GM23248 (cell line): ENCODE measurements at regions not wholly inside any gene's neighbourhood (a gene's known extent, or its start where the extent isn't known, plus 50 kb on each side); places are given as distances from the start of the nearest gene placed in this dataset.

Experiments
- DNase-seq: peaks from one replicate; pipeline ENCODE4 v3.0.0-alpha.2; 2015
- H2AFZ ChIP-seq: fragments of 200-600 bp; sonication (generic); 2 replicates; pipeline ENCODE4 v1.6.1; 2016; ENCODE audit warnings: antibody characterized with exemption
- H3F3A ChIP-seq: fragments of 200-600 bp; sonication (generic); 2 replicates; pipeline ENCODE4 v1.6.1; 2016; ENCODE audit warnings: mild to moderate bottlenecking, antibody characterized with exemption, mixed run types; ENCODE audit not compliant: insufficient read depth
- H3K27ac ChIP-seq: fragments of 200-600 bp; sonication (generic); 2 replicates; pipeline ENCODE4 v1.5.1; 2016; ENCODE audit warnings: mild to moderate bottlenecking
- H3K27me3 ChIP-seq: fragments of 200-600 bp; sonication (generic); replicated peaks from 2 replicates; pipeline ENCODE4 v1.6.1; 2016; ENCODE audit warnings: mild to moderate bottlenecking; ENCODE audit not compliant: insufficient read depth
- H3K36me3 ChIP-seq: fragments of 200-600 bp; sonication (generic); 2 replicates; pipeline ENCODE4 v1.6.1; 2016; ENCODE audit warnings: low read depth, mild to moderate bottlenecking
- H3K4me1 ChIP-seq: fragments of 200-600 bp; sonication (generic); 2 replicates; pipeline ENCODE4 v1.6.1; 2016; ENCODE audit warnings: mild to moderate bottlenecking; ENCODE audit not compliant: insufficient read depth
- H3K4me2 ChIP-seq: fragments of 200-600 bp; sonication (generic); one replicate; pipeline ENCODE4 v1.6.1; 2016; ENCODE audit warnings: mild to moderate bottlenecking; ENCODE audit not compliant: unreplicated experiment
- H3K4me3 ChIP-seq: fragments of 200-600 bp; sonication (generic); 2 replicates; pipeline ENCODE4 v1.5.1; 2016; ENCODE audit warnings: mild to moderate bottlenecking
- H3K79me2 ChIP-seq: fragments of 200-600 bp; sonication (generic); 2 replicates; pipeline ENCODE4 v1.6.1; 2016; ENCODE audit warnings: mild to moderate bottlenecking; ENCODE audit not compliant: insufficient read depth
- H3K9ac ChIP-seq: fragments of 200-600 bp; sonication (generic); 2 replicates; pipeline ENCODE4 v1.6.1; 2016; ENCODE audit warnings: mild to moderate bottlenecking
- H3K9me2 ChIP-seq: fragments of 200-600 bp; sonication (generic); 2 replicates; pipeline ENCODE4 v1.6.1; 2016; ENCODE audit warnings: mixed run types, mild to moderate bottlenecking, moderate library complexity; ENCODE audit not compliant: insufficient read depth
- H3K9me3 ChIP-seq: fragments of 200-600 bp; sonication (generic); one replicate; pipeline ENCODE4 v1.6.1; 2017; ENCODE audit warnings: low read depth
- H4K20me1 ChIP-seq: fragments of 200-600 bp; sonication (generic); 2 replicates; pipeline ENCODE4 v1.6.0; 2016; ENCODE audit not compliant: insufficient read depth
- EZH2 ChIP-seq: fragments of 200-600 bp; sonication (generic); IDR thresholded peaks from 2 replicates; pipeline ENCODE4 v1.6.1; 2018; ENCODE audit warnings: antibody characterized with exemption, mild to moderate bottlenecking; ENCODE audit not compliant: insufficient read depth, poor library complexity, severe bottlenecking
- EZH2phosphoT487 ChIP-seq: fragments of 200-600 bp; sonication (generic); IDR thresholded peaks from 2 replicates; pipeline ENCODE4 v1.6.1; 2018; ENCODE audit warnings: antibody characterized with exemption, moderate library complexity, mild to moderate bottlenecking, low read depth; ENCODE audit not compliant: insufficient read depth
- WGBS, 2 experiments: methylation state at CpG; one replicate each; pipeline ENCODE4 v1.1.6; 2015 to 2017; ENCODE audit warnings: low lambda C conversion rate in 2 of 2, low coverage in 1 of 2; ENCODE audit errors: missing lambda C conversion rate in 2 of 2; 5-methylcytosine and 5-hydroxymethylcytosine counted together
- in situ Hi-C: fragments of 300-500 bp; cut with MboI; formaldehyde crosslinking; loops from 2 replicates; pipeline ENCODE4 v1.15.0; 2020

DNA sequence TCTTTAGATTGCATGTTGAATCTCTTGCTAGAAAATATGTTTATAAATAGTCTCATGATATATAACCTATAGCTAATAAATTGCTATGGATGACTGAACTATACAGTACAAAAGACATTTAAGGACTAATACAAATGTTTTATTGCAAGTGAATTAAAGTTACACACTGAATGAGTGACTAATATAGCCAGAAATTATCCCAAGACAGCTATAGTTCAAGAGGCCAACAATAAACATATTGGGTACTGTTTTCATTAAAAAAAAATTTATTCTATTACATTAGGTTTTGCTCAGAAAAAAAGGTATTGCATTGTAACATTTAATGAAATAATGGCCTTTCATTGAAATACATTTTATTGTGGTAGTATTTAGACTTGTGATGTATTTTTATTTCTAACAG lies 819.1 kb downstream of the TRIML1 start:
- no peak overlapping the region for H3K4me2 ChIP-seq
- no peaks in the 10 kb centered on the region for H3K9me3 ChIP-seq
- no peaks in the 10 kb centered on the region for H3K79me2 ChIP-seq
- in situ Hi-C loops, result no loop called here
- no peak for DNase-seq
- H3K27me3 ChIP-seq, result no peaks in the 10 kb centered on the region
- H3F3A ChIP-seq, result no peaks in the 10 kb centered on the region
- no peak overlapping the region for H3K9ac ChIP-seq
- no peaks in the 10 kb centered on the region for H3K36me3 ChIP-seq
- no peak overlapping the region for H3K4me3 ChIP-seq
- no peaks in the 10 kb centered on the region for H3K4me1 ChIP-seq
- no peak for TF ChIP-seq EZH2phosphoT487
- TF ChIP-seq EZH2, result no peak
- H3K9me2 ChIP-seq, result no peaks in the 10 kb centered on the region
- no peak overlapping the region for H3K27ac ChIP-seq
- H2AFZ ChIP-seq, result no peak overlapping the region
- H4K20me1 ChIP-seq, result no peaks in the 10 kb centered on the region

DNA sequence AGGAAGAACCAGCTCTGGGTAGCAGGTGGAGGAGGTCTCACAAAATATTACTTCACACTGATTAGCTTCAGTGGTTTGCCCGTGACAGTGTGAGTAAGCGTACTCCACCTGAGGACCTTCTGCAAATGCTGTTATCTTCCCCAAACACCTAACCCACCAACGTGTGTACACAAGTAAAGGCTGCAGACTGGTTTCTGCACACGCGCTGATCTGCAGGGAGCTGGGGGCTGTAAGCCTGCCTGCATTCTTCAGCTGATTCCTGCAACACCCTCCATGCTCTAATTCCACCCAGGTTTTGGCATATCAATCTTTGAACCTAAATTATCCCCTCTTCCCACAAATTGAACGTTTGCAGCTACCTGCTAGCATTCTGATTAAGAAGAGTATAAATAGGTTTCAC lies 820.2 kb downstream of the TRIML1 start:
- H3K4me3 ChIP-seq, result no peak overlapping the region
- no peaks in the 10 kb centered on the region for H3K79me2 ChIP-seq
- no peaks in the 10 kb centered on the region for H3K9me2 ChIP-seq
- WGBS, 2 experiments, result 44 to 48% methylated on average over 6 of the region's 6 CpGs
- in situ Hi-C loops, result no loop called here
- H4K20me1 ChIP-seq, result no peaks in the 10 kb centered on the region
- no peak for DNase-seq
- no peak overlapping the region for H3K27ac ChIP-seq
- no peak overlapping the region for H2AFZ ChIP-seq
- no peaks in the 10 kb centered on the region for H3K9me3 ChIP-seq
- H3K4me2 ChIP-seq, result no peak overlapping the region
- no peaks in the 10 kb centered on the region for H3F3A ChIP-seq
- H3K36me3 ChIP-seq, result no peaks in the 10 kb centered on the region
- H3K27me3 ChIP-seq, result no peaks in the 10 kb centered on the region
- no peak for TF ChIP-seq EZH2
- TF ChIP-seq EZH2phosphoT487, result no peak
- no peak overlapping the region for H3K9ac ChIP-seq
- no peaks in the 10 kb centered on the region for H3K4me1 ChIP-seq

DNA sequence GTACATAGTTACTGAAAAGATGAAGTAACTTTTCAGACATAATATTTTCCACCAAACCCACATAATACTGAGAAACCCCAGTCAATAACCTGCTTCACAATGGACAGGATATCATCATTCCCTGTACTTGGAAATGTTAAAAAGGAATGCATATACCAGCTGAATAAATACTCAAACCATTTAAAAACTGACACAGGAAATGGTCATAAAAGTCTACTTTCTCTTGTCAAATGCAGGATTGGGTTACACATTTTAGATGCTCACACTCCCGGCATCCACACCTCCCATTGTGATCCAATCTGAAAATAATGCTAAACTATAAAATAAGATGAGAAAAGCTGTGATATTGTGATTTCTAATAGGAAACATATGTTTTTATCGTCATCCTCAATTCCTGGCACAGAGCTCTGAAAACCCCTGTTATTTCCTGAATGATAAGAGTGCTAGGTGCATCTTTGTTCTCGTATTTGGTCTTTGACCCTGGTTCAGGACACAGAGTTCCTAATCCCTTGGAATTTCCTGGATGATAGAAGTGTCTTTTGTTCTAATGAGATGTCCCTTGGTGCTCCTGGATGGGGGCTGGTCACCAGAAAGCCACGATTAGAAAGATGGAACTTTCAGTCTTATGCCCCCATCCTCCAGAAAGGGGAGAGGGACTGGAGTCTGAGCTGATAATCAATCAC lies 821.3 kb downstream of the TRIML1 start:
- TF ChIP-seq EZH2, result no peak
- TF ChIP-seq EZH2phosphoT487, result no peak
- Histone ChIP-seq H3F3A (no peaks in the 10 kb centered on the region), H3K9me3 (no peaks in the 10 kb centered on the region), H3K9me2 (no peaks in the 10 kb centered on the region), H3K36me3 (no peaks in the 10 kb centered on the region), H4K20me1 (no peaks in the 10 kb centered on the region), H3K4me2 (no peak overlapping the region), H3K27me3 (no peaks in the 10 kb centered on the region), H3K9ac (no peak overlapping the region), H3K4me1 (no peaks in the 10 kb centered on the region), H3K27ac (no peak overlapping the region), H3K79me2 (no peaks in the 10 kb centered on the region), H2AFZ (no peak overlapping the region), H3K4me3 (no peak overlapping the region)
- in situ Hi-C loops, result no loop called here
- WGBS, 2 experiments, result 8 to 9% methylated on average over 4 of the region's 4 CpGs
- no peak for DNase-seq

- peak; percentile 0 for DNase-seq
- no peaks in the 10 kb centered on the region for H3K79me2 ChIP-seq
- 9 to 18% methylated on average over 3 of the region's 3 CpGs for WGBS, 2 experiments
Observed at GRCh38 chr4:188971125-188971524, 831.9 kb downstream of the TRIML1 start.

DNA sequence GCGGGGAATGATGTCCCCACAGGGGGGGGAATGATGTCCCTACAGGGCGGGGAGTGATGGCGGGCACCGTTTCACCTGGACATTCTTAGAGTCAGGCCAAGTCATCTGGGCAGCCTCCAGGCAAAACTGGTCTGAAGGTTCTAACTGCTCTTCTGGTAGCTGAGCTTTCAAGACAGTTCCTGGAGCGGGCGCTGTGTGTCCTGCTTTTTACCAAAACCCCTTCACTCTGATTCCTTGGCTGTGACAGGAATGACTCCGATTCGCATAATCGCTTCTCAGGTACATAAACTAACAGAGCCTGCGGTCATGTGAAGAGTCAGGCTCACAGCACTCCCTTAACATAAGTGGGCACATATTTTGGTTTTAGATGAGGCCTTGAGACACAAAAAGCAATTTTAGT lies 836.0 kb downstream of the TRIML1 start:
- no peaks in the 10 kb centered on the region for H3K9me3 ChIP-seq
- H3K4me3 ChIP-seq, result no peak overlapping the region
- no peak for TF ChIP-seq EZH2
- no peaks in the 10 kb centered on the region for H3K27me3 ChIP-seq
- no peaks in the 10 kb centered on the region for H3K36me3 ChIP-seq
- no peaks in the 10 kb centered on the region for H3F3A ChIP-seq
- no peaks in the 10 kb centered on the region for H4K20me1 ChIP-seq
- no peaks in the 10 kb centered on the region for H3K79me2 ChIP-seq
- H3K4me2 ChIP-seq, result no peak overlapping the region
- DNase-seq, result no peak
- no peak overlapping the region for H3K27ac ChIP-seq
- in situ Hi-C loops, result no loop called here
- no peaks in the 10 kb centered on the region for H3K9me2 ChIP-seq
- H3K9ac ChIP-seq, result no peak overlapping the region
- no peaks in the 10 kb centered on the region; the same call in 1 of the 2 replicates for H3K4me1 ChIP-seq
- no peak overlapping the region for H2AFZ ChIP-seq
- WGBS, 2 experiments, result 70 to 77% methylated on average over 6 to 9 of the region's 10 CpGs

More at GRCh38 chr4:188971125-188971524, 831.9 kb downstream of the TRIML1 start:
- Histone ChIP-seq H3K4me1 (no peaks in the 10 kb centered on the region), H3K9me3 (no peaks in the 10 kb centered on the region), H3F3A (no peaks in the 10 kb centered on the region), H3K4me3 (no peak overlapping the region), H4K20me1 (no peaks in the 10 kb centered on the region), H3K4me2 (no peak overlapping the region), H3K9me2 (no peaks in the 10 kb centered on the region), H3K9ac (no peak overlapping the region), H3K27ac (no peak overlapping the region), H2AFZ (no peak overlapping the region), H3K36me3 (no peaks in the 10 kb centered on the region), H3K27me3 (no peaks in the 10 kb centered on the region)
- in situ Hi-C loops, result no loop called here
- TF ChIP-seq EZH2phosphoT487, result no peak
- no peak for TF ChIP-seq EZH2
